Endothelial cell of umbilical vein (primary cell): ENCODE measurements at regions not wholly inside any gene's neighbourhood (a gene's known extent, or its start where the extent isn't known, plus 50 kb on each side); places are given as distances from the start of the nearest gene placed in this dataset.

Source experiments
- BruUV-seq: library from RNA; stranded (reverse); fragments of 400-500 nt; replicated peaks from 2 replicates; lab custom pipeline; 2021; lab: Mats Ljungman, UMichigan
- CTCF ChIA-PET: fragments of 300-600, 350-600 bp; sonication (Branson Sonifier 250); formaldehyde crosslinking; loops from one replicate; lab custom pipeline; 2021; ENCODE audit warnings: antibody characterized with exemption, inconsistent platforms; lab: Charles Lee
- POLR2A ChIA-PET: fragments of 300-600, 350-600 bp; sonication (Branson Sonifier 250); formaldehyde crosslinking; loops from one replicate; lab custom pipeline; 2021; ENCODE audit warnings: antibody characterized with exemption, inconsistent platforms; lab: Charles Lee
- DNase-seq: peaks from one replicate; pipeline ENCODE4 v3.0.0-alpha.2; 2011; ENCODE audit warnings: low read depth, low spot score
- FAIRE-seq: peaks from 2 replicates; lab custom pipeline; 2011; peaks lifted over from hg19 to GRCh38; lab: Jason Lieb, UNC
- H2AFZ ChIP-seq: 2 replicates; pipeline ENCODE4 v1.6.0; 2012; ENCODE audit warnings: low read depth, low read length, control low read depth, inconsistent platforms
- H3K27ac ChIP-seq: 2 replicates; pipeline ENCODE4 v1.5.1; 2011; ENCODE audit warnings: low read depth, mild to moderate bottlenecking, control low read depth, low read length, moderate library complexity; ENCODE audit not compliant: insufficient read depth
- H3K27me3 ChIP-seq, 2 experiments: 2 replicates each; pipeline versions ENCODE4 v1.6.0 to v1.6.1; 2011; ENCODE audit warnings: low read length in 2 of 2, mixed read lengths in 1 of 2; ENCODE audit not compliant: control insufficient read depth in 2 of 2, insufficient read depth in 2 of 2
- H3K36me3 ChIP-seq, 2 experiments: 2 replicates in 1 of 2; 3 replicates in 1 of 2; pipeline ENCODE4 v1.5.1; 2011; ENCODE audit warnings: low read length in 2 of 2, mild to moderate bottlenecking in 1 of 2, moderate library complexity in 1 of 2; ENCODE audit not compliant: control insufficient read depth in 2 of 2, insufficient read depth in 2 of 2; ENCODE audit errors: extremely low read depth in 1 of 2
- H3K4me1 ChIP-seq: 3 replicates; pipeline ENCODE4 v1.5.1; 2011; ENCODE audit warnings: mild to moderate bottlenecking, low read length; ENCODE audit not compliant: control insufficient read depth, insufficient read depth; ENCODE audit errors: extremely low read depth
- H3K4me2 ChIP-seq: 2 replicates; pipeline ENCODE4 v1.6.1; 2011; ENCODE audit warnings: low read length, control low read depth, mixed read lengths; ENCODE audit not compliant: insufficient read depth
- H3K4me3 ChIP-seq, 3 experiments: fragments of 200-600 bp in 1 of 3; sonication (generic), shearing (Covaris generic) in 1 of 3; replicated peaks in 1 of 3; 2 replicates each; pipeline ENCODE4 v1.5.1; 2011 to 2016; ENCODE audit warnings: control low read depth in 3 of 3, low read length in 3 of 3, mild to moderate bottlenecking in 2 of 3, inconsistent platforms in 1 of 3, low read depth in 1 of 3, moderate library complexity in 1 of 3; ENCODE audit not compliant: insufficient read depth in 1 of 3
- H3K79me2 ChIP-seq: 2 replicates; pipeline ENCODE4 v1.6.0; 2012; ENCODE audit warnings: low read length, inconsistent platforms; ENCODE audit not compliant: control insufficient read depth, insufficient read depth
- H3K9ac ChIP-seq: replicated peaks from 2 replicates; pipeline ENCODE3; 2011; ENCODE audit warnings: low read length, control low read depth; ENCODE audit not compliant: insufficient read depth; ENCODE audit errors: extremely low read depth
- H3K9me1 ChIP-seq: replicated peaks from 3 replicates; pipeline ENCODE4 v1.6.0; 2011; ENCODE audit warnings: mild to moderate bottlenecking, low read length; ENCODE audit not compliant: control insufficient read depth, insufficient read depth; ENCODE audit errors: extremely low read depth
- H3K9me3 ChIP-seq: replicated peaks from 2 replicates; pipeline ENCODE4 v1.5.1; 2012; ENCODE audit warnings: low read length, inconsistent platforms; ENCODE audit not compliant: control insufficient read depth, insufficient read depth
- H4K20me1 ChIP-seq: replicated peaks from 2 replicates; pipeline ENCODE3; 2011; ENCODE audit warnings: mild to moderate bottlenecking, low read length; ENCODE audit not compliant: control insufficient read depth, insufficient read depth; ENCODE audit errors: extremely low read depth
- EZH2 ChIP-seq: IDR thresholded peaks from 2 replicates; pipeline ENCODE4 v1.6.1; 2012; ENCODE audit warnings: borderline replicate concordance, low read depth, mild to moderate bottlenecking, moderate library complexity, low read length, inconsistent platforms; ENCODE audit not compliant: severe bottlenecking
- FOS ChIP-seq: IDR thresholded peaks from 2 replicates; pipeline ENCODE4 v1.6.1; 2011; ENCODE audit warnings: mild to moderate bottlenecking, low read length, moderate library complexity, borderline replicate concordance; ENCODE audit not compliant: insufficient read depth
- GATA2 ChIP-seq: IDR thresholded peaks from 2 replicates; pipeline ENCODE4 v1.7.0; 2011; ENCODE audit warnings: low read depth, mild to moderate bottlenecking, moderate library complexity, mixed read lengths, low read length; ENCODE audit not compliant: insufficient read length, insufficient read depth
- JUN ChIP-seq: IDR thresholded peaks from 2 replicates; pipeline ENCODE4 v1.6.1; 2011; ENCODE audit warnings: borderline replicate concordance, low read depth; ENCODE audit not compliant: insufficient read length, insufficient read depth
- MYC ChIP-seq: IDR thresholded peaks from one replicate; pipeline ENCODE4 v1.6.1; 2011; ENCODE audit warnings: mild to moderate bottlenecking, low read depth, low read length
- POLR2A ChIP-seq: IDR thresholded peaks from 2 replicates; pipeline ENCODE4 v1.6.1; 2012; ENCODE audit warnings: low read depth, mild to moderate bottlenecking, control low read depth, low read length
- POLR2AphosphoS5 ChIP-seq: IDR thresholded peaks from 2 replicates; pipeline ENCODE4 v1.6.1; 2012; ENCODE audit warnings: low read depth, mild to moderate bottlenecking, control low read depth, low read length, moderate library complexity; ENCODE audit not compliant: insufficient read depth
- dilution Hi-C: fragments of 300-500 bp; cut with MboI; formaldehyde crosslinking; loops from one replicate; pipeline ENCODE4 v1.15.0; 2019; ENCODE audit warnings: low sequenced_read_pairs; ENCODE audit not compliant: extremely low pct_ligation_motif_present
- intact Hi-C: fragments of 100-400 bp; cut with micrococcal nuclease; formaldehyde crosslinking; loops from one replicate; pipeline ENCODE4 v1.10.0; 2022
- TF ChIP-seq, protein P1 (sequence below): IDR thresholded peaks from 2 replicates; pipeline ENCODE4 v1.6.1; 2011; ENCODE audit not compliant: insufficient read depth, insufficient read length
- TF ChIP-seq, protein P2 (sequence below), 2 donors: IDR thresholded peaks; 1 replicate in 1 of 2; 2 replicates in 1 of 2; pipeline ENCODE4 v1.5.1; 2011; ENCODE audit warnings: low read length in 2 of 2, mild to moderate bottlenecking in 2 of 2, moderate library complexity in 2 of 2, control low read depth in 1 of 2, inconsistent platforms in 1 of 2, low read depth in 1 of 2; ENCODE audit not compliant: insufficient read depth in 1 of 2; ENCODE audit errors: extremely low read depth in 1 of 2

DNA sequence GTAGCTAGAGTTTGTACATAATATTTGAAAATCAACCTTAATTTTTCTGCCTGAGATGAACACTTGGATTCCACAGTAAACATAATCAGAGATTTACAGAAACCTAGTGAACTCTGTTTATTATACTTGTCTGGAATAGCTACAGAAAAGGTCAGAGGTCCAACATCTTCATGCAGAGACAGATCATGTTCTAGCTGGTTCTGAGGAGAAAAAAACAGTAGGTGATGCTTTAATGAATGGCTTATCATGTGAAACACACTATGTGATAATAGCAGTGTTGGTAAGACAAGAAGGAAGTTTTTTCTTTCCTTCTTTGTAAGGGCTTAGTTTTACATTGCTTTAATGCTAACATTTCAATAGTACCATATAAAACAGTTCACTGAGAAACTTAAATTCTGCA is 846.4 kb upstream of the ZEB2 start:
- POLR2A ChIA-PET: no interaction called here

More for the DNA sequence above, 846.4 kb upstream of the ZEB2 start:
- DNase-seq: no peak
- H3K27me3 ChIP-seq: no peaks in the 10 kb centered on the region
- H3K27ac ChIP-seq: no peak overlapping the region
- no peaks in the 10 kb centered on the region for H3K4me1 ChIP-seq
- no TSS peak for BruUV-seq
- H2AFZ ChIP-seq: no peak overlapping the region
- dilution Hi-C loops: no loop called here
- H3K9ac ChIP-seq: no peak overlapping the region
- no peaks in the 10 kb centered on the region for H3K9me3 ChIP-seq
- no peak overlapping the region for H3K4me3 ChIP-seq
- no peak for TF ChIP-seq GATA2
- no peak for TF ChIP-seq JUN
- no peak for TF ChIP-seq MYC
- TF ChIP-seq, protein P1, sequence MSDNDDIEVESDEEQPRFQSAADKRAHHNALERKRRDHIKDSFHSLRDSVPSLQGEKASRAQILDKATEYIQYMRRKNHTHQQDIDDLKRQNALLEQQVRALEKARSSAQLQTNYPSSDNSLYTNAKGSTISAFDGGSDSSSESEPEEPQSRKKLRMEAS: no peak
- TF ChIP-seq FOS: no peak
- TF ChIP-seq, protein P2, sequence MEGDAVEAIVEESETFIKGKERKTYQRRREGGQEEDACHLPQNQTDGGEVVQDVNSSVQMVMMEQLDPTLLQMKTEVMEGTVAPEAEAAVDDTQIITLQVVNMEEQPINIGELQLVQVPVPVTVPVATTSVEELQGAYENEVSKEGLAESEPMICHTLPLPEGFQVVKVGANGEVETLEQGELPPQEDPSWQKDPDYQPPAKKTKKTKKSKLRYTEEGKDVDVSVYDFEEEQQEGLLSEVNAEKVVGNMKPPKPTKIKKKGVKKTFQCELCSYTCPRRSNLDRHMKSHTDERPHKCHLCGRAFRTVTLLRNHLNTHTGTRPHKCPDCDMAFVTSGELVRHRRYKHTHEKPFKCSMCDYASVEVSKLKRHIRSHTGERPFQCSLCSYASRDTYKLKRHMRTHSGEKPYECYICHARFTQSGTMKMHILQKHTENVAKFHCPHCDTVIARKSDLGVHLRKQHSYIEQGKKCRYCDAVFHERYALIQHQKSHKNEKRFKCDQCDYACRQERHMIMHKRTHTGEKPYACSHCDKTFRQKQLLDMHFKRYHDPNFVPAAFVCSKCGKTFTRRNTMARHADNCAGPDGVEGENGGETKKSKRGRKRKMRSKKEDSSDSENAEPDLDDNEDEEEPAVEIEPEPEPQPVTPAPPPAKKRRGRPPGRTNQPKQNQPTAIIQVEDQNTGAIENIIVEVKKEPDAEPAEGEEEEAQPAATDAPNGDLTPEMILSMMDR (IDR thresholded peaks at IDR 0.05; ENCODE audit: extremely low read depth in 1 of 2, insufficient read depth in 1 of 2, low read depth in 1 of 2, low read length in 2 of 2): no peak
- no peak for TF ChIP-seq POLR2A
- no peak for TF ChIP-seq POLR2AphosphoS5
- TF ChIP-seq EZH2: no peak
- no peaks in the 10 kb centered on the region for H3K9me1 ChIP-seq
- H3K4me2 ChIP-seq: no peak overlapping the region
- FAIRE-seq: no peak
- no peaks in the 10 kb centered on the region for H3K36me3 ChIP-seq
- H3K79me2 ChIP-seq: no peaks in the 10 kb centered on the region
- CTCF ChIA-PET: no interaction called here
- no peaks in the 10 kb centered on the region for H4K20me1 ChIP-seq
- intact Hi-C loops: no loop called here
